ENCODE measurements at regions not wholly inside any gene's neighbourhood (a gene's known extent, or its start where the extent isn't known, plus 50 kb on each side); places are given as distances from the start of the nearest gene placed in this dataset.
"Not testable (repeated sequence)": the region's sequence is repeated elsewhere in the genome, so short reads cannot be mapped to it uniquely, and the experiment has no call there.

- no peak for DNase-seq (ENCODE audit: low read depth)
Measured at GRCh38 chrX:124426288-124427169, 80.2 kb downstream of the SH2D1A start.

- no peak for DNase-seq (ENCODE audit: low read depth)
Measured at GRCh38 chrX:124433186-124433585, 86.8 kb downstream of the SH2D1A start.

GRCh38 chrX:124435616-124436015 lies 89.3 kb downstream of the SH2D1A start:
- DNase-seq (ENCODE audit: low read depth), result no peak

GRCh38 chrX:124440695-124441094 lies 94.3 kb downstream of the SH2D1A start:
- no peak for DNase-seq (ENCODE audit: low read depth)

- no peak for DNase-seq (ENCODE audit: low read depth)
Measured at GRCh38 chrX:124441971-124442590, 95.7 kb downstream of the SH2D1A start.

- no peak for DNase-seq (ENCODE audit: low read depth)
Measured at GRCh38 chrX:124455966-124456365, 109.6 kb downstream of the SH2D1A start.

- not testable (repeated sequence) for DNase-seq (ENCODE audit: low read depth)
Measured at GRCh38 chrX:124459851-124460250, 113.5 kb downstream of the SH2D1A start.

GRCh38 chrX:124462931-124463330 lies 116.6 kb downstream of the SH2D1A start:
- no peak for DNase-seq (ENCODE audit: low read depth)

- no peak for DNase-seq (ENCODE audit: low read depth)
Measured at GRCh38 chrX:124467202-124467601, 120.8 kb downstream of the SH2D1A start.

GRCh38 chrX:124475358-124475757 lies 129.0 kb downstream of the SH2D1A start:
- DNase-seq (ENCODE audit: low read depth), result no peak

- no peak for DNase-seq (ENCODE audit: low read depth)
Measured at GRCh38 chrX:124476562-124476961, 130.2 kb downstream of the SH2D1A start.

- DNase-seq (ENCODE audit: low read depth), result no peak
Measured at GRCh38 chrX:124478046-124478445, 131.7 kb downstream of the SH2D1A start.

GRCh38 chrX:124488412-124489161 lies 142.2 kb downstream of the SH2D1A start:
- no peak for DNase-seq (ENCODE audit: low read depth)

GRCh38 chrX:124493984-124494383 lies 147.6 kb downstream of the SH2D1A start:
- no peak for DNase-seq (ENCODE audit: low read depth)

GRCh38 chrX:124497386-124497785 lies 151.0 kb downstream of the SH2D1A start:
- no peak for DNase-seq (ENCODE audit: low read depth)

GRCh38 chrX:124501586-124501985 lies 155.2 kb downstream of the SH2D1A start:
- DNase-seq (ENCODE audit: low read depth), result no peak

GRCh38 chrX:124502166-124502565 lies 155.8 kb downstream of the SH2D1A start:
- DNase-seq (ENCODE audit: low read depth), result no peak

GRCh38 chrX:124502599-124502998 lies 156.2 kb downstream of the SH2D1A start:
- DNase-seq (ENCODE audit: low read depth), result no peak

GRCh38 chrX:124504111-124504983 lies 158.0 kb downstream of the SH2D1A start:
- peak; percentile 1 for DNase-seq (ENCODE audit: low read depth)

GRCh38 chrX:124506066-124506465 lies 159.7 kb downstream of the SH2D1A start:
- DNase-seq (ENCODE audit: low read depth), result no peak

GRCh38 chrX:124507246-124507645 lies 160.9 kb downstream of the SH2D1A start:
- no peak for DNase-seq (ENCODE audit: low read depth)

GRCh38 chrX:124518885-124519284 lies 172.5 kb downstream of the SH2D1A start:
- DNase-seq (ENCODE audit: low read depth), result no peak

All from fibroblast of the conjunctiva (primary cell).